Hepatocyte (in vitro differentiated cells): ENCODE measurements at regions not wholly inside any gene's neighbourhood (a gene's known extent, or its start where the extent isn't known, plus 50 kb on each side); places are given as distances from the start of the nearest gene placed in this dataset.

Experiments used
- DNase-seq: peaks from one replicate; pipeline ENCODE4 v3.0.0-alpha.2; 2016; ENCODE audit warnings: low spot score
- H2AFZ ChIP-seq: fragments of 200-600 bp; sonication (generic); 2 replicates; pipeline ENCODE4 v1.6.0; 2016; ENCODE audit warnings: antibody characterized with exemption, mild to moderate bottlenecking
- H3K27ac ChIP-seq: fragments of 200-600 bp; sonication (generic); 2 replicates; pipeline ENCODE4 v1.5.1; 2016; ENCODE audit warnings: mild to moderate bottlenecking
- H3K27me3 ChIP-seq: fragments of 200-600 bp; sonication (generic); 2 replicates; pipeline ENCODE4 v1.6.1; 2016
- H3K36me3 ChIP-seq: fragments of 200-600 bp; sonication (generic); replicated peaks from 2 replicates; pipeline ENCODE4 v1.5.1; 2016; ENCODE audit warnings: low read depth; ENCODE audit not compliant: insufficient read depth
- H3K4me1 ChIP-seq: fragments of 200-600 bp; sonication (generic); 2 replicates; pipeline ENCODE4 v1.5.1; 2016; ENCODE audit warnings: mild to moderate bottlenecking, moderate library complexity; ENCODE audit not compliant: insufficient read depth
- H3K4me2 ChIP-seq: fragments of 200-600 bp; sonication (generic); 2 replicates; pipeline ENCODE4 v1.6.0; 2016
- H3K4me3 ChIP-seq: fragments of 200-600 bp; sonication (generic); 2 replicates; pipeline ENCODE4 v1.5.1; 2016; ENCODE audit warnings: mild to moderate bottlenecking
- H3K79me2 ChIP-seq: fragments of 200-600 bp; sonication (generic); 2 replicates; pipeline ENCODE4 v1.6.0; 2017; ENCODE audit warnings: mild to moderate bottlenecking
- H3K9me2 ChIP-seq: fragments of 200-600 bp; sonication (generic); replicated peaks from 2 replicates; pipeline ENCODE4 v1.6.0; 2017; ENCODE audit warnings: mild to moderate bottlenecking; ENCODE audit not compliant: insufficient read depth
- H3K9me3 ChIP-seq: fragments of 200-600 bp; sonication (generic); 2 replicates; pipeline ENCODE4 v1.5.1; 2016; ENCODE audit warnings: low read depth, mild to moderate bottlenecking
- H4K20me1 ChIP-seq: fragments of 200-600 bp; sonication (generic); 2 replicates; pipeline ENCODE4 v1.6.0; 2016; ENCODE audit warnings: mild to moderate bottlenecking; ENCODE audit not compliant: insufficient read depth, poor library complexity, severe bottlenecking
- EZH2 ChIP-seq: fragments of 200-600 bp; sonication (generic); IDR thresholded peaks from 2 replicates; pipeline ENCODE4 v1.6.1; 2016; ENCODE audit warnings: antibody characterized with exemption, mild to moderate bottlenecking, borderline replicate concordance
- EZH2phosphoT487 ChIP-seq: fragments of 200-600 bp; sonication (generic); IDR thresholded peaks from one replicate; pipeline ENCODE4 v1.6.1; 2018; ENCODE audit warnings: antibody characterized with exemption, mild to moderate bottlenecking, low read depth, moderate library complexity; ENCODE audit not compliant: unreplicated experiment, severe bottlenecking
- WGBS: methylation state at CpG from one replicate; pipeline ENCODE4 v1.1.6; 2016; ENCODE audit warnings: low lambda C conversion rate; ENCODE audit errors: missing lambda C conversion rate; 5-methylcytosine and 5-hydroxymethylcytosine counted together
- TF ChIP-seq, protein P1 (sequence below): fragments of 200-600 bp; sonication (generic); IDR thresholded peaks from 2 replicates; pipeline ENCODE4 v1.5.1; 2016; ENCODE audit warnings: antibody characterized with exemption, mild to moderate bottlenecking; ENCODE audit not compliant: poor library complexity

GRCh38 chrX:45524296-45524695 is 323.6 kb upstream of the DIPK2B start:
- H3K27me3 ChIP-seq = no peaks in the 10 kb centered on the region
- WGBS = 72% methylated on average over 1 of the region's 1 CpG
- TF ChIP-seq EZH2phosphoT487 = no peak
- no peak for TF ChIP-seq EZH2
- TF ChIP-seq, protein P1, sequence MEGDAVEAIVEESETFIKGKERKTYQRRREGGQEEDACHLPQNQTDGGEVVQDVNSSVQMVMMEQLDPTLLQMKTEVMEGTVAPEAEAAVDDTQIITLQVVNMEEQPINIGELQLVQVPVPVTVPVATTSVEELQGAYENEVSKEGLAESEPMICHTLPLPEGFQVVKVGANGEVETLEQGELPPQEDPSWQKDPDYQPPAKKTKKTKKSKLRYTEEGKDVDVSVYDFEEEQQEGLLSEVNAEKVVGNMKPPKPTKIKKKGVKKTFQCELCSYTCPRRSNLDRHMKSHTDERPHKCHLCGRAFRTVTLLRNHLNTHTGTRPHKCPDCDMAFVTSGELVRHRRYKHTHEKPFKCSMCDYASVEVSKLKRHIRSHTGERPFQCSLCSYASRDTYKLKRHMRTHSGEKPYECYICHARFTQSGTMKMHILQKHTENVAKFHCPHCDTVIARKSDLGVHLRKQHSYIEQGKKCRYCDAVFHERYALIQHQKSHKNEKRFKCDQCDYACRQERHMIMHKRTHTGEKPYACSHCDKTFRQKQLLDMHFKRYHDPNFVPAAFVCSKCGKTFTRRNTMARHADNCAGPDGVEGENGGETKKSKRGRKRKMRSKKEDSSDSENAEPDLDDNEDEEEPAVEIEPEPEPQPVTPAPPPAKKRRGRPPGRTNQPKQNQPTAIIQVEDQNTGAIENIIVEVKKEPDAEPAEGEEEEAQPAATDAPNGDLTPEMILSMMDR = no peak

GRCh38 chrX:45518552-45518951 is 317.9 kb upstream of the DIPK2B start:
- no peaks in the 10 kb centered on the region for H3K9me2 ChIP-seq
- H3K4me2 ChIP-seq = no peak overlapping the region
- H3K4me3 ChIP-seq = no peak overlapping the region
- DNase-seq = no peak
- WGBS = 30% methylated on average over 1 of the region's 1 CpG
- no peaks in the 10 kb centered on the region for H3K9me3 ChIP-seq
- no peaks in the 10 kb centered on the region for H3K36me3 ChIP-seq
- no peaks in the 10 kb centered on the region for H4K20me1 ChIP-seq
- H3K27me3 ChIP-seq = no peaks in the 10 kb centered on the region
- H2AFZ ChIP-seq = no peak overlapping the region
- no peaks in the 10 kb centered on the region for H3K79me2 ChIP-seq
- H3K4me1 ChIP-seq = peaks cover 3% of the 10 kb centered on the region
- H3K27ac ChIP-seq = no peak overlapping the region
- no peak for TF ChIP-seq EZH2
- TF ChIP-seq, protein P1 = no peak
- no peak for TF ChIP-seq EZH2phosphoT487

More at GRCh38 chrX:45524296-45524695, 323.6 kb upstream of the DIPK2B start:
- no peaks in the 10 kb centered on the region for H3K4me1 ChIP-seq
- no peak for DNase-seq
- H3K9me3 ChIP-seq = no peaks in the 10 kb centered on the region
- no peak overlapping the region for H3K4me2 ChIP-seq
- H3K27ac ChIP-seq = no peak overlapping the region
- no peaks in the 10 kb centered on the region for H4K20me1 ChIP-seq
- H3K79me2 ChIP-seq = no peaks in the 10 kb centered on the region
- H3K4me3 ChIP-seq = no peak overlapping the region
- H2AFZ ChIP-seq = no peak overlapping the region
- no peaks in the 10 kb centered on the region for H3K36me3 ChIP-seq
- H3K9me2 ChIP-seq = no peaks in the 10 kb centered on the region

GRCh38 chrX:45517090-45517973 is 316.7 kb upstream of the DIPK2B start:
- H2AFZ ChIP-seq = peak overlapping the region; percentile 10
- TF ChIP-seq EZH2 (no peak), EZH2phosphoT487 (no peak)
- TF ChIP-seq, protein P1 = no peak
- peak overlapping the region; percentile 48 for H3K27ac ChIP-seq
- 42% methylated on average over 5 of the region's 5 CpGs for WGBS
- H4K20me1 ChIP-seq = no peaks in the 10 kb centered on the region
- H3K79me2 ChIP-seq = no peaks in the 10 kb centered on the region
- H3K9me2 ChIP-seq = no peaks in the 10 kb centered on the region
- no peaks in the 10 kb centered on the region for H3K27me3 ChIP-seq
- no peaks in the 10 kb centered on the region for H3K9me3 ChIP-seq
- no peak overlapping the region for H3K4me2 ChIP-seq
- no peak for DNase-seq
- no peaks in the 10 kb centered on the region for H3K36me3 ChIP-seq
- no peak overlapping the region for H3K4me3 ChIP-seq
- peaks cover 3% of the 10 kb centered on the region for H3K4me1 ChIP-seq
